Kidney epithelial cell (primary cell): ENCODE measurements at regions not wholly inside any gene's neighbourhood (a gene's known extent, or its start where the extent isn't known, plus 50 kb on each side); places are given as distances from the start of the nearest gene placed in this dataset.

Experiments
- DNase-seq: peaks from one replicate; pipeline ENCODE4 v3.0.0-alpha.2; 2010; ENCODE audit warnings: low read depth
- H3K27me3 ChIP-seq: 2 replicates; pipeline ENCODE4 v1.6.0; 2011; ENCODE audit warnings: low read length; ENCODE audit not compliant: control insufficient read depth, insufficient read depth
- H3K36me3 ChIP-seq: 2 replicates; pipeline ENCODE4 v1.5.1; 2011; ENCODE audit warnings: low read length; ENCODE audit not compliant: control insufficient read depth, insufficient read depth
- H3K4me3 ChIP-seq: 2 replicates; pipeline ENCODE4 v1.5.1; 2011; ENCODE audit warnings: low read depth, mild to moderate bottlenecking, control low read depth, low read length
- TF ChIP-seq, protein P1 (sequence below): IDR thresholded peaks from 2 replicates; pipeline ENCODE4 v1.5.1; 2011; ENCODE audit warnings: mild to moderate bottlenecking, moderate library complexity, low read length, control low read depth, inconsistent platforms; ENCODE audit not compliant: insufficient read depth, poor library complexity, severe bottlenecking

DNA sequence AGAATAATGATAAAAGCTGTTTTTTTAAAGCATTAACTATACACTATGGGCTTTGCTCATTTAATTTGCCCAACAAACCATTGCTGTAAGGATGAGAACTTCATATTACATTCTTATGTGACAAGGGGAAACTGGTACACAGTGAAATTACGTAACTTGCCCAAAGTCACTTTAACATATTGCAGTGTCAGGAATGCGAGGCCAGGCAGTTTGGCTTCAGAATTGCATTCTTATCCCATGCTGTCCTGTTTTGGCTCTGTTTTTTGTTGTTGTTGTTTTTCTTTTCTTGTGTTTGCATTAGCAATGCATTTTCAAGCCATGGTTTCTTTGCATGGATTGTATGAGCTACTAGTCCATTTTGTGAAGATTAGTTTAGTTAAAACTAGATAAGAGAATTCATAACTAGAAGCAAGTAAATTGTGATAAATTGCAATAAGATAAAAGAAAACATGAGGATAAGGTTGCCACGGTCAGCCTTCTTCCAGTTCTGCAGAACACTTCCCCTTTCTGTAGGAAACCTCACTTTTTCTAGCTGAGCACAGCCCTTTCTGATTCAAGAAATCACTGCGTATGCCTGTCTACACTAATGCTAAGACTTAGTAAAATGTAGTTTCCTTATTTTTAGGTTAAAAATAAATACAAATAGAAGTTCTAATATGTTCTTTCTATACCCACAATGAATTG is 221.3 kb upstream of the KCNJ16 start:
- DNase-seq, result no peak
- TF ChIP-seq, protein P1, sequence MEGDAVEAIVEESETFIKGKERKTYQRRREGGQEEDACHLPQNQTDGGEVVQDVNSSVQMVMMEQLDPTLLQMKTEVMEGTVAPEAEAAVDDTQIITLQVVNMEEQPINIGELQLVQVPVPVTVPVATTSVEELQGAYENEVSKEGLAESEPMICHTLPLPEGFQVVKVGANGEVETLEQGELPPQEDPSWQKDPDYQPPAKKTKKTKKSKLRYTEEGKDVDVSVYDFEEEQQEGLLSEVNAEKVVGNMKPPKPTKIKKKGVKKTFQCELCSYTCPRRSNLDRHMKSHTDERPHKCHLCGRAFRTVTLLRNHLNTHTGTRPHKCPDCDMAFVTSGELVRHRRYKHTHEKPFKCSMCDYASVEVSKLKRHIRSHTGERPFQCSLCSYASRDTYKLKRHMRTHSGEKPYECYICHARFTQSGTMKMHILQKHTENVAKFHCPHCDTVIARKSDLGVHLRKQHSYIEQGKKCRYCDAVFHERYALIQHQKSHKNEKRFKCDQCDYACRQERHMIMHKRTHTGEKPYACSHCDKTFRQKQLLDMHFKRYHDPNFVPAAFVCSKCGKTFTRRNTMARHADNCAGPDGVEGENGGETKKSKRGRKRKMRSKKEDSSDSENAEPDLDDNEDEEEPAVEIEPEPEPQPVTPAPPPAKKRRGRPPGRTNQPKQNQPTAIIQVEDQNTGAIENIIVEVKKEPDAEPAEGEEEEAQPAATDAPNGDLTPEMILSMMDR, result no peak
- Histone ChIP-seq H3K4me3 (no peak overlapping the region), H3K27me3 (no peaks in the 10 kb centered on the region), H3K36me3 (no peaks in the 10 kb centered on the region)

DNA sequence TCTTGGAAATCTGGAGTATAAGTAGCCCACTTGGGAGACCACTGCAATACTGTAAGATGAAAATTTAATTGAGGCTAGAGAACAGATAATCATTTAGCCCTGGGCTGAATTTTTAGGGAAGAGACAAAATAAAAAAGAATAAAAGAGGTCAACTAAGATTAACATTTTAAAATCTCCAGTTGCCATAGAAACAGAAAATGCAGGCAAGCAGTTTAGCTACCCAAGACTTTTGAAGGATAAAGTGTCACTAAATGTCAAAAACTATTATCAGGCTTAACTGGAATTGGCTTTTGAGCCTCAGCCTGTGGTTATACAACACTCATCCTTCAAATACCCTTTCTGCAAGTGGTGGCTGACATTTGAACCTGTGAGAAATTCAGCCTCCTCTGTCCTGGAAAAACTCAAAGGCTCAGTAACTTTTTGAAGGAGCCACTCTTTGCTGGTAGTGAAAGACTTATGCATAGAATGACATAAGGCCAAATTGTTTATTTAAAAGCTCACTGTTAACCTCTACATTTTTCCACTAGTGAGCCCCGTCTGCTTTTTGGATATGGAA is 220.7 kb upstream of the KCNJ16 start:
- no peaks in the 10 kb centered on the region for H3K27me3 ChIP-seq
- H3K4me3 ChIP-seq, result no peak overlapping the region
- DNase-seq, result no peak
- no peaks in the 10 kb centered on the region for H3K36me3 ChIP-seq
- TF ChIP-seq, protein P1, result no peak

DNA sequence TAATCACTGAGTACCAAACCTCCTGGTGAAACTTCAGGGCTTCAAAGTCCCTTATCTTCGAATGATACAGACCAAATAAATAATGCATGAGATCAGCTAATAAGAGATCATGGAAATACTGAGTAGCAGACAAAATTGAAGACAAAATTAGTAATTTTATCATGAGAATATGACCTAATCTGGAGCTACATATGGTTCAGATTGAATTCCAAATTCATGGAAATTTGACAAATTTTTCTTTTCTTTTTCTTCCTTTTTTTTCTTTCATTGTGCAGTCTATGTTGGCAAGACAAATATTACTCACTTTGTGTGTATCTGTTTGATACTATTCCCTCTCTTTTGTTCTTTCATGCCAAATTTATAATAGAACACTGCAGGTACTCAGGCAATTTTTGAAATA is 218.1 kb upstream of the KCNJ16 start:
- TF ChIP-seq, protein P1, result no peak

DNA sequence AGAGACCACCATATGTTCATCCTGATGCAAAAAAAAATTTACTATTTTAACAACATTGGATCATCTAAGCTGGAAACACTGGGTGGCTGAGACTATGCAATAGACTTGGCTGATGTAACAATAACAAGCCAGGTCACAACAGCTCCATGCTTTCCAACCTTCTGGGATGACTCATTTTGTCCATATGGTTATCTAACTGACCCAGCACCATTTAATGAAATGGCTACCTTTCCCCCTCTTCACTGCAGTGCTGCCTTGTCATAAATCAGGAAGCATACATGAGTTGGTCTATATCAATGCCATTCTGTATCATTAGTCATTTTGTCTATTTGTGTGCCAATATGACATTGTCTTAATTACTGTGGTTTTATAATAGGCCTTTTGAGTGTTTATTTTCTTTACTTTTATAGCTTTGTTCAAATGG is 217.6 kb upstream of the KCNJ16 start:
- TF ChIP-seq, protein P1, result no peak
- H3K36me3 ChIP-seq, result no peaks in the 10 kb centered on the region
- DNase-seq, result peak; percentile 18
- H3K27me3 ChIP-seq, result no peaks in the 10 kb centered on the region
- no peak overlapping the region for H3K4me3 ChIP-seq

More for the DNA sequence above, 218.1 kb upstream of the KCNJ16 start:
- no peak overlapping the region for H3K4me3 ChIP-seq
- H3K27me3 ChIP-seq, result no peaks in the 10 kb centered on the region
- DNase-seq, result no peak
- H3K36me3 ChIP-seq, result no peaks in the 10 kb centered on the region

DNA sequence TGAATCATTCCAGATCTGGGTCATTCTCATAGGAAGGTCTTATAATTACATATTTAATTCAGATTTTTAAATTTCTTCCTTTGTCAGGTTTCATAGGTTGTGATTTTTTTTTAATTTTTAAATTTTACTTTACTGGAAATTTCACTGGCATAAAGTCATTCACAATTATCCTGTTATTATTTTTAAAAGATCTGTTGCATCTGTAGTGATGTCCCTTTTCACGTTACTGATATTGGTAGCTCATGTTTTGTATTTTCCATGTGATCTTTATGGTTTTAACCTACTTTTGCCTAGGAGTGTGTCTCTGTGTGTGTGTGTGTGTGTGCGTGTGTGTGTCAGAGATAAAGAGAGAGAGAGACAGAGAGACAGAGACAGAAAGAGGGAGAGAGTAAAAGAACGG is 216.6 kb upstream of the KCNJ16 start:
- no peaks in the 10 kb centered on the region for H3K36me3 ChIP-seq
- TF ChIP-seq, protein P1, result no peak
- no peak overlapping the region for H3K4me3 ChIP-seq
- no peak for DNase-seq
- H3K27me3 ChIP-seq, result no peaks in the 10 kb centered on the region
